WTC11 (cell line): ENCODE measurements at regions not wholly inside any gene's neighbourhood (a gene's known extent, or its start where the extent isn't known, plus 50 kb on each side); places are given as distances from the start of the nearest gene placed in this dataset.

Experiments used
- ELF4 ChIP-seq: sonication (generic); formaldehyde crosslinking; IDR thresholded peaks from 2 replicates; pipeline ENCODE4 v1.8.1; 2022; ENCODE audit warnings: low read depth, mild to moderate bottlenecking, moderate library complexity, missing genetic modification reagents
- ETV6 ChIP-seq: sonication (generic); formaldehyde crosslinking; IDR thresholded peaks from 2 replicates; pipeline ENCODE4 v1.8.1; 2022; ENCODE audit warnings: mild to moderate bottlenecking, missing genetic modification reagents
- SMAD3 ChIP-seq: sonication (generic); formaldehyde crosslinking; IDR thresholded peaks from 2 replicates; pipeline ENCODE4 v1.8.0; 2022; ENCODE audit warnings: missing genetic modification reagents, mild to moderate bottlenecking, borderline replicate concordance
- SOX15 ChIP-seq: fragments of 250-450 bp; sonication (Bioruptor Pico); IDR thresholded peaks from 2 replicates; pipeline ENCODE4 v1.9.0; 2021; ENCODE audit warnings: mild to moderate bottlenecking
- TP53 ChIP-seq: sonication (generic); formaldehyde crosslinking; IDR thresholded peaks from 2 replicates; pipeline ENCODE4 v1.8.1; 2023; ENCODE audit warnings: mild to moderate bottlenecking, missing genetic modification reagents
- TF ChIP-seq, protein P1 (sequence below): fragments of 250-450 bp; sonication (Bioruptor Pico); IDR thresholded peaks from 2 replicates; pipeline ENCODE4 v2.1.2; 2022; ENCODE audit warnings: mild to moderate bottlenecking, moderate library complexity
- TF ChIP-seq, protein P2 (sequence below): fragments of 200-600 bp; IDR thresholded peaks from 2 replicates; pipeline ENCODE4 v1.8.0; 2022; ENCODE audit warnings: antibody characterized with exemption
- TF ChIP-seq, protein P3 (sequence below): sonication (generic); formaldehyde crosslinking; IDR thresholded peaks from 2 replicates; pipeline ENCODE4 v1.8.1; 2022; ENCODE audit warnings: mild to moderate bottlenecking, moderate library complexity, missing genetic modification reagents
- TF ChIP-seq, protein P4 (sequence below): sonication (generic); formaldehyde crosslinking; IDR thresholded peaks from 2 replicates; pipeline ENCODE4 v1.8.1; 2023; ENCODE audit warnings: mild to moderate bottlenecking, moderate library complexity, missing genetic modification reagents

DNA sequence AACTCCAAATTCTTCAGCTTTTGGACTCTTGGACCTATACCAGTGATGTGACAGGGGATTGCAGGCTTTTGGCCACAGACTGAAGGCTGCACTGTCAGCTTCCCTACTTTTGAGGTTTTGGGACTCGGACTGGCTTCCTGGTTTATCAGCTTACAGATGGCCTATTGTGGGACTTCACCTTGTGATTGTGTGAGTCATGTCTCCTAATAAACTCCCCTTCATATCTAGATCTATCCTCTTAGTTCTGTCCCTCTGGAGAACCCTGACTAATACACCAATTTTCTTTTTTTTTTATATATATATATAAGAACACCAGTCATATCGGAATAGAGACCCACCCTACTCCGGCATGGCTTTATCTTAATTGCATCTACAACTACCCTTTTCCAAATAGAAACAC, 166.8 kb downstream of the ETV1 start:
- TF ChIP-seq, protein P1, sequence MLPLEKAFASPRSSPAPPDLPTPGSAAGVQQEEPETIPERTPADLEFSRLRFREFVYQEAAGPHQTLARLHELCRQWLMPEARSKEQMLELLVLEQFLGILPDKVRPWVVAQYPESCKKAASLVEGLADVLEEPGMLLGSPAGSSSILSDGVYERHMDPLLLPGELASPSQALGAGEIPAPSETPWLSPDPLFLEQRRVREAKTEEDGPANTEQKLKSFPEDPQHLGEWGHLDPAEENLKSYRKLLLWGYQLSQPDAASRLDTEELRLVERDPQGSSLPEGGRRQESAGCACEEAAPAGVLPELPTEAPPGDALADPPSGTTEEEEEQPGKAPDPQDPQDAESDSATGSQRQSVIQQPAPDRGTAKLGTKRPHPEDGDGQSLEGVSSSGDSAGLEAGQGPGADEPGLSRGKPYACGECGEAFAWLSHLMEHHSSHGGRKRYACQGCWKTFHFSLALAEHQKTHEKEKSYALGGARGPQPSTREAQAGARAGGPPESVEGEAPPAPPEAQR: no peak
- TF ChIP-seq, protein P2, sequence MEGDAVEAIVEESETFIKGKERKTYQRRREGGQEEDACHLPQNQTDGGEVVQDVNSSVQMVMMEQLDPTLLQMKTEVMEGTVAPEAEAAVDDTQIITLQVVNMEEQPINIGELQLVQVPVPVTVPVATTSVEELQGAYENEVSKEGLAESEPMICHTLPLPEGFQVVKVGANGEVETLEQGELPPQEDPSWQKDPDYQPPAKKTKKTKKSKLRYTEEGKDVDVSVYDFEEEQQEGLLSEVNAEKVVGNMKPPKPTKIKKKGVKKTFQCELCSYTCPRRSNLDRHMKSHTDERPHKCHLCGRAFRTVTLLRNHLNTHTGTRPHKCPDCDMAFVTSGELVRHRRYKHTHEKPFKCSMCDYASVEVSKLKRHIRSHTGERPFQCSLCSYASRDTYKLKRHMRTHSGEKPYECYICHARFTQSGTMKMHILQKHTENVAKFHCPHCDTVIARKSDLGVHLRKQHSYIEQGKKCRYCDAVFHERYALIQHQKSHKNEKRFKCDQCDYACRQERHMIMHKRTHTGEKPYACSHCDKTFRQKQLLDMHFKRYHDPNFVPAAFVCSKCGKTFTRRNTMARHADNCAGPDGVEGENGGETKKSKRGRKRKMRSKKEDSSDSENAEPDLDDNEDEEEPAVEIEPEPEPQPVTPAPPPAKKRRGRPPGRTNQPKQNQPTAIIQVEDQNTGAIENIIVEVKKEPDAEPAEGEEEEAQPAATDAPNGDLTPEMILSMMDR: no peak
- TF ChIP-seq, protein P3, sequence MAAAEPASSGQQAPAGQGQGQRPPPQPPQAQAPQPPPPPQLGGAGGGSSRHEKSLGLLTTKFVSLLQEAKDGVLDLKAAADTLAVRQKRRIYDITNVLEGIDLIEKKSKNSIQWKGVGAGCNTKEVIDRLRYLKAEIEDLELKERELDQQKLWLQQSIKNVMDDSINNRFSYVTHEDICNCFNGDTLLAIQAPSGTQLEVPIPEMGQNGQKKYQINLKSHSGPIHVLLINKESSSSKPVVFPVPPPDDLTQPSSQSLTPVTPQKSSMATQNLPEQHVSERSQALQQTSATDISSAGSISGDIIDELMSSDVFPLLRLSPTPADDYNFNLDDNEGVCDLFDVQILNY (CRISPR knock-in tag): no peak
- TF ChIP-seq TP53: no peak
- TF ChIP-seq, protein P4, sequence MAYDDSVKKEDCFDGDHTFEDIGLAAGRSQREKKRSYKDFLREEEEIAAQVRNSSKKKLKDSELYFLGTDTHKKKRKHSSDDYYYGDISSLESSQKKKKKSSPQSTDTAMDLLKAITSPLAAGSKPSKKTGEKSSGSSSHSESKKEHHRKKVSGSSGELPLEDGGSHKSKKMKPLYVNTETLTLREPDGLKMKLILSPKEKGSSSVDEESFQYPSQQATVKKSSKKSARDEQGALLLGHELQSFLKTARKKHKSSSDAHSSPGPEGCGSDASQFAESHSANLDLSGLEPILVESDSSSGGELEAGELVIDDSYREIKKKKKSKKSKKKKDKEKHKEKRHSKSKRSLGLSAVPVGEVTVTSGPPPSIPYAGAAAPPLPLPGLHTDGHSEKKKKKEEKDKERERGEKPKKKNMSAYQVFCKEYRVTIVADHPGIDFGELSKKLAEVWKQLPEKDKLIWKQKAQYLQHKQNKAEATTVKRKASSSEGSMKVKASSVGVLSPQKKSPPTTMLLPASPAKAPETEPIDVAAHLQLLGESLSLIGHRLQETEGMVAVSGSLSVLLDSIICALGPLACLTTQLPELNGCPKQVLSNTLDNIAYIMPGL: no peak
- TF ChIP-seq SMAD3: no peak
- no peak for TF ChIP-seq SOX15 (CRISPR knock-in tag)
- TF ChIP-seq ETV6 (CRISPR knock-in tag): no peak
- TF ChIP-seq ELF4 (CRISPR knock-in tag): no peak
